ENCODE measurements at regions not wholly inside any gene's neighbourhood (a gene's known extent, or its start where the extent isn't known, plus 50 kb on each side); places are given as distances from the start of the nearest gene placed in this dataset.

DNA sequence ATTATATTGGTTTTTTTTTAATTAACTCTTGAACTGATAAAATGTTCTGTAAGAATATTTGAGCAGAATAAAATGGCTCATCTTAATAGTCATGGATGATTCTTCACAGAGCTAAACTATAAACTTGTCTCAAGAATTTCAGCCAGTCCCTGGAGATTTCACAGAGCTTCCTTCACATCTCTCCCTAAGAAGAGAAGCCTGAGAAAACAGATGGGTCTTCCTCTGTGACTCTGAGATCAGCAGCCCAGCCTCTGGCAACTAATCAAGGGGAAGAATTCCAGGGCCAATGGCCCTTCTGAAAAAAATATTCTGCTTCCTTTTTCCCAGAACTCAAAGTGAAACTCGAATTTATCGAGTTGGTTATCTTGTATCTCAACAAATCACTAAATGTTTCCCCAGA, 122.2 kb upstream of the ITGA1 start:
- Histone ChIP-seq H3K4me3 (ENCODE audit: extremely low read depth in 1 of 4, insufficient read depth in 2 of 4, low read depth in 3 of 4, low read length in 4 of 4) (no peak overlapping the region), H2BK120ac (replicated peaks; ENCODE audit: low read depth, low read length) (no peak overlapping the region), H2BK15ac (ENCODE audit: low read length) (no peak overlapping the region), H3K79me1 (ENCODE audit: low read depth, low read length) (no peaks in the 10 kb centered on the region), H4K91ac (replicated peaks; ENCODE audit: insufficient read length, low read length) (no peak overlapping the region), H3K27me3 (replicated peaks in 1 of 4; ENCODE audit: control insufficient read depth in 3 of 4, extremely low read depth in 1 of 4, insufficient read depth in 3 of 4, low read length in 3 of 4) (no peaks in the 10 kb centered on the region), H3K4me1 (replicated peaks in 1 of 4; ENCODE audit: control insufficient read depth in 3 of 4, insufficient read depth in 4 of 4, low read length in 3 of 4) (no peaks in the 10 kb centered on the region), H2AFZ (ENCODE audit: low read length) (no peak overlapping the region), H4K8ac (ENCODE audit: extremely low read depth, insufficient read depth, low read length) (no peak overlapping the region), H3K36me3 (ENCODE audit: control insufficient read depth in 2 of 4, insufficient read depth in 4 of 4, low read length in 3 of 4) (no peaks in the 10 kb centered on the region), H3K27ac (ENCODE audit: low read depth, low read length) (no peak overlapping the region), H3K9me3 (ENCODE audit: insufficient read depth in 2 of 2, low read depth in 1 of 2, low read length in 1 of 2) (no peaks in the 10 kb centered on the region; a peak in 1 of 4 replicates), H4K5ac (ENCODE audit: insufficient read length, low read depth, low read length) (no peak overlapping the region), H2BK5ac (ENCODE audit: low read depth, low read length) (no peak overlapping the region), H3K56ac (replicated peaks; ENCODE audit: insufficient read length, low read depth, low read length) (no peak overlapping the region), H2BK12ac (ENCODE audit: low read depth, low read length) (no peak overlapping the region), H2BK20ac (ENCODE audit: low read length) (no peak overlapping the region), H3K4ac (replicated peaks; ENCODE audit: insufficient read length, low read depth, low read length) (no peak overlapping the region), H3K18ac (ENCODE audit: extremely low read depth, low read length) (no peak overlapping the region), H3K23ac (ENCODE audit: insufficient read length) (no peak overlapping the region), H3K23me2 (ENCODE audit: low read depth, low read length) (no peaks in the 10 kb centered on the region), H4K20me1 (replicated peaks in 1 of 2; ENCODE audit: control insufficient read depth in 1 of 2, insufficient read depth in 2 of 2, low read length in 2 of 2) (no peaks in the 10 kb centered on the region), H2AK5ac (ENCODE audit: low read depth, low read length) (no peak overlapping the region), H3K9ac (replicated peaks in 1 of 4; ENCODE audit: extremely low read depth in 1 of 4, low read depth in 3 of 4, low read length in 3 of 4) (no peak overlapping the region), H3K4me2 (ENCODE audit: insufficient read depth in 1 of 2, low read depth in 2 of 2, low read length in 2 of 2) (no peak overlapping the region), H3K79me2 (ENCODE audit: control insufficient read depth in 1 of 2, insufficient read depth in 2 of 2, low read length in 2 of 2) (no peaks in the 10 kb centered on the region), H3K14ac (ENCODE audit: insufficient read length) (no peak overlapping the region)
- ChIA-PET CTCF (ENCODE audit: partially characterized antibody) (interaction anchor here (0.7 to 1.1 kb wide), 4 partner anchors 9 to 421 kb away, joined by 3 read pairs; no protein-coding TSS in a partner anchor), POLR2A (ENCODE audit: partially characterized antibody) (no interaction called here)
- no peak for DNase-seq (ENCODE audit: low read depth in 1 of 2, low spot score in 2 of 2)
- WGBS, 2 experiments (ENCODE audit: extremely low coverage in 1 of 2, insufficient coverage in 1 of 2, insufficient read length in 1 of 2, insufficient replicate concordance in 2 of 2, low coverage in 1 of 2, low lambda C conversion rate in 2 of 2, missing lambda C conversion rate in 1 of 2) = 95% methylated on average over 2 of the region's 2 CpGs; no CpG with 5 or more reads in 1 of the 2 experiments
- no peak for FAIRE-seq
- TF ChIP-seq E2F6 (IDR thresholded peaks at IDR 0.05) (no peak), GTF2F1 (IDR thresholded peaks at IDR 0.05; ENCODE audit: borderline replicate concordance, low read depth, low read length) (no peak), JUN (IDR thresholded peaks at IDR 0.05; ENCODE audit: low read depth, low read length) (no peak), ASH2L (IDR thresholded peaks at IDR 0.05; ENCODE audit: low read length) (no peak), FOSL1 (IDR thresholded peaks at IDR 0.05; ENCODE audit: insufficient read depth, low read depth, low read length) (no peak), CHD1 (IDR thresholded peaks at IDR 0.05; ENCODE audit: low read depth, low read length) (no peak), NANOG (IDR thresholded peaks at IDR 0.05; ENCODE audit: insufficient read depth, low read depth, low read length, poor library complexity, severe bottlenecking) (no peak)

Measured in H1 (cell line).